ENCODE measurements at regions not wholly inside any gene's neighbourhood (a gene's known extent, or its start where the extent isn't known, plus 50 kb on each side); places are given as distances from the start of the nearest gene placed in this dataset.
"Not testable (repeated sequence)": the region's sequence is repeated elsewhere in the genome, so short reads cannot be mapped to it uniquely, and the experiment has no call there.

DNA sequence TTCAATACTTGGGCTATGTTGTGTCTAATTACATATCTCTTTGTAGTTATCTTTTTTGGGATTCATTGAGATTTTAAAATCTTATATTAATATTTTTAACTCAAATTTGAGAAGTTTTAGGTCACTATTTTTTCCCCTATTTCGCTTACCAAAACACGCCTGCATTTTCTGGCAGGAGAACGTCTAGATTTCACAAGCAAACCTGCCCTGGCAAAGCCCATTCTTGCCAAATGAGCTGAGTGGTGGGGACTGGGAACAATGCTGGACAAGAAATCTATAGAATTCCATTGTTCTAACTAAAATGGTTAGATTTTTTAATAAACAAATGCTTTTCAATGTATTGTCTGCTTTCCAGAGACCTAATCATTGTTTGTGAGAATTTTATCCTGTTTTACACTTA lies 1283.7 kb upstream of the RAG2 start:
- DNase-seq (ENCODE audit: extremely low spot score), result no peak
- TF ChIP-seq, protein P1, sequence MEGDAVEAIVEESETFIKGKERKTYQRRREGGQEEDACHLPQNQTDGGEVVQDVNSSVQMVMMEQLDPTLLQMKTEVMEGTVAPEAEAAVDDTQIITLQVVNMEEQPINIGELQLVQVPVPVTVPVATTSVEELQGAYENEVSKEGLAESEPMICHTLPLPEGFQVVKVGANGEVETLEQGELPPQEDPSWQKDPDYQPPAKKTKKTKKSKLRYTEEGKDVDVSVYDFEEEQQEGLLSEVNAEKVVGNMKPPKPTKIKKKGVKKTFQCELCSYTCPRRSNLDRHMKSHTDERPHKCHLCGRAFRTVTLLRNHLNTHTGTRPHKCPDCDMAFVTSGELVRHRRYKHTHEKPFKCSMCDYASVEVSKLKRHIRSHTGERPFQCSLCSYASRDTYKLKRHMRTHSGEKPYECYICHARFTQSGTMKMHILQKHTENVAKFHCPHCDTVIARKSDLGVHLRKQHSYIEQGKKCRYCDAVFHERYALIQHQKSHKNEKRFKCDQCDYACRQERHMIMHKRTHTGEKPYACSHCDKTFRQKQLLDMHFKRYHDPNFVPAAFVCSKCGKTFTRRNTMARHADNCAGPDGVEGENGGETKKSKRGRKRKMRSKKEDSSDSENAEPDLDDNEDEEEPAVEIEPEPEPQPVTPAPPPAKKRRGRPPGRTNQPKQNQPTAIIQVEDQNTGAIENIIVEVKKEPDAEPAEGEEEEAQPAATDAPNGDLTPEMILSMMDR (IDR thresholded peaks at IDR 0.05; ENCODE audit: control extremely low read depth, extremely low read depth, low read depth, missing control alignments), result no peak
- ChIA-PET CTCF (no interaction called here), POLR2A (no interaction called here)

DNA sequence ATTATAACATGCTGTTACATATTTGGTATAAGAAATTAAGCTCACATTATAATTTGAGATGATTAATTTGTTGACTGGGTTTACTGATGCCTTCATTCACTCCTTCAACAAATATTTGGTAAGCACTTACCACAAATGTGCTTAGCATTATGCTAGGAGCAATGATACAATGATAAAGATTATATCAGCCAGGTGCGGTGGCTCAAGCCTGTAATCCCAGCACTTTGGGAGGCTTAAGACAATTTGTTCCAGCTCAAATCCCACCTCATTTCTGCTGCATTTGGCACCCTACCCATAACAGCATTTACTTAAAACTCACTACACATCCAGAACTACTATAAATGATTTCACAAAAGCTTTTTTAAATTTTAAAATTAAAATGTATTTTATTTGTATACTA lies 1263.6 kb upstream of the RAG2 start:
- DNase-seq (ENCODE audit: extremely low spot score), result no peak
- ChIA-PET CTCF (interaction anchor here (1.2 kb wide), 1 partner anchor 11 kb away, joined by 3 read pairs; no protein-coding TSS in a partner anchor), POLR2A (no interaction called here)
- TF ChIP-seq, protein P1 (IDR thresholded peaks at IDR 0.05; ENCODE audit: control extremely low read depth, extremely low read depth, low read depth, missing control alignments), result no peak

DNA sequence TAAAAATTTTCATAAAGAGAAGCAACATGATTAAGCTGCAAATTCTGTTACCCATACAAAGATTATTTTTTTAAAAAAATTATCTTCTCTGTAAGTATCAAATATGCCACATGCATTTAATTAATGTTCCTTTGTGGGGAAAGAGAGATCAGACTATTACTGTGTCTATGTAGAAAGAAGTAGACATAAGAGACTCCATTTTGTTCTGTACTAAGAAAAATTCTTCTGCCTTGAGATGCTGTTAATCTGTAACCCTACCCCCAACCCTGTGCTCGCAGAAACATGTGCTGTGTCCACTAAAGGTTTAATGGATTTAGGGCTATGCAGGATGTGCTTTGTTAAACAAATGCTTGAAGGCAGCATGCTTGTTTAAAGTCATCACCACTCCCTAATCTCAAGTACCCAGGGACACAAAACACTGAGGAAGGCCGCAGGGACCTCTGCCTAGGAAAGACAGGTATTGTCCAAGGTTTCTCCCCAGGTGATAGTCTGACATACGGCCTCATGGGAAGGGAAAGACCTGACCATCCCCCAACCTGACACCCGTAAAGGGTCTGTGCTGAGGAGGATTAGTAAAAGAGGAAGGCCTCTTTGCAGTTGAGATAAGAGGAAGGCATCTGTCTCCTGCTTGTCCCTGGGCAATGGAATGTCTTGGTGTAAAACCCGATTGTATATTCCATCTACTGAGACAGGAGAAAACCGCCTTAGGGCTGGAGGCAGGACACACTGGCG lies 1260.9 kb upstream of the RAG2 start:
- POLR2A ChIA-PET; DNase-seq (ENCODE audit: extremely low spot score): not testable (repeated sequence)
- CTCF ChIA-PET, result interaction anchor here (1.0 to 1.7 kb wide), 3 partner anchors 26 to 40 kb away, joined by 3 read pairs; no protein-coding TSS in a partner anchor

DNA sequence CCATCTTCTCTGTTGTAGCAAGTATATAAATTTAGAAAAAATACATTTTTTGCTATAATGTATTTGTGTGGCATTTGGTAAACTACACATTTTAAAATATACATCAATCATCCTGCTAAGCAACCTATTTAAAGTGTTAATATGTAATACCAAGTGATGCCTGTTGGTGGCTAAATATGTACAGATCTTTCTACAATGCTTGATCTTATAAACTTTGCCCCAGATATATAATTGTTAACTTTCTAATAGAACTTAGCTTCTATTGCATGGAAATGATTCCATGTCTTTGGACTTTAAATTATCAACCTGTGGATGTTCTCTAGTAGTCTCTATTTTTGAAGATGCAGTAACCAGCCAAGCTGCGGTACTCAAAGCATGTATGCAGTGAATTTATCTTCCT lies 1260.4 kb upstream of the RAG2 start:
- TF ChIP-seq, protein P1 (IDR thresholded peaks at IDR 0.05; ENCODE audit: control extremely low read depth, extremely low read depth, low read depth, missing control alignments), result no peak
- ChIA-PET CTCF (interaction anchor here (1.0 to 1.7 kb wide), 3 partner anchors 27 to 40 kb away, joined by 3 read pairs; no protein-coding TSS in a partner anchor), POLR2A (no interaction called here)
- DNase-seq (ENCODE audit: extremely low spot score), result no peak

DNA sequence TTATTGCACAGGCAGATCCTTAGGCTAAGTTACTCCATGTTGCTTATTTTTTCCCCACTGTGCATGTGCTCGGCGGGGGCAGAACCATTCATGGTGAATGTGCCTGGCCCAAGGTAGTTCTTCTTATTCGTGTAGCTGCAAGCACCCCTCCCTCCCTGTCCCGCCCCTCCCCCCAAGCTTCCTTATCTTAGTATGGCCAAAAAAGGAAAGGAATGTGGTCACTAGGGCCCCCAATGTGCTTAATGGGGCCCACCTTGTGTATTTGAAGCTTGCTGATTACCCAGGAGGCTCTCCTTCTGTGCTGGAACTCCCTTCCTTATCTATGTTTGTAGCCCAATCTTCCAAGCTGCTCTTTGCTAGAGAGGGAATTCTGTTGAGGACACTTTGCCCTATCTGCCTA lies 1259.7 kb upstream of the RAG2 start:
- ChIA-PET POLR2A (no interaction called here), CTCF (interaction anchor here (1.2 to 1.7 kb wide), 2 partner anchors 39 to 40 kb away, joined by 3 read pairs; no protein-coding TSS in a partner anchor)
- no peak for DNase-seq (ENCODE audit: extremely low spot score)
- TF ChIP-seq, protein P1 (IDR thresholded peaks at IDR 0.05; ENCODE audit: control extremely low read depth, extremely low read depth, low read depth, missing control alignments), result no peak

DNA sequence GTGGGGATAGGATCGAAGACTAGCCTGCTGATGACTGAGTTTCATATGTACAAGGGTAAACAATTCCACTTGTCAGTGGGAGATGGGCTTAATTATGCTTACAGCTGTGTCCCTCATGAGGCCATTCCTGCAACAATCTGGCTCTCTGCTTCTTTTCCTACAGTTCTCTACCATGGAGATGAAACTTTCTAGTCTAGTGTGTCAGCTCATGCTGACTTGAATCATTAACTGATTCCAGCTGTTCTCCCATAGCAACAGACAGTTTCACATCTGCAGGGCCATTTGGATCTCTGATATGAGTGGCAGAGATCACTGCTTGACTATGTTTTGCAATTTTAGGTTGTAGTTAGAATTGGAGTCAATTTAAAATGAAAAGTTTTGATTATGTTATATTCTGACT lies 1251.7 kb upstream of the RAG2 start:
- CTCF ChIA-PET, result no interaction called here
- POLR2A ChIA-PET, result no interaction called here
- TF ChIP-seq, protein P1 (IDR thresholded peaks at IDR 0.05; ENCODE audit: control extremely low read depth, extremely low read depth, low read depth, missing control alignments), result no peak
- no peak for DNase-seq (ENCODE audit: extremely low spot score)

DNA sequence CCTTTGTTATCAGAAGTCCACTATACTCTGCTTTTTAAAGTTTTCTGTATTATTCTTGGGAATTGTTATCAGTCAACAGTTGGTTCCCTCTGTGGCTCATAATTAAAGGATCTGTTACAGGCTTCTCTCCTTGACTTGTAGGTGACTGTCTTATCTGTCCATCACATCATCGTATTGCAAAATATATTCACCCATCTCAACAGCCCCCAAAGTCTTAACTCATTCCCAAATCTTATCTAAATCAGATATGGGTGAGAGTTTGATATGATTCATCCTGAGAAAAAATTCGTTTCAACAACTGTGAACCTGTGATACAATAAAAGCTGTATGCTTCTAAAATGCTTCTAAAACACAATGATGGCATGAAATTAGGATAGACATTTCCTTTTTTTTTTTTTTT lies 1245.6 kb upstream of the RAG2 start:
- TF ChIP-seq, protein P1 (IDR thresholded peaks at IDR 0.05; ENCODE audit: control extremely low read depth, extremely low read depth, low read depth, missing control alignments), result no peak
- CTCF ChIA-PET, result no interaction called here
- DNase-seq (ENCODE audit: extremely low spot score), result no peak
- POLR2A ChIA-PET, result no interaction called here

All from GM10248 (cell line).